ENCODE measurements at regions not wholly inside any gene's neighbourhood (a gene's known extent, or its start where the extent isn't known, plus 50 kb on each side); places are given as distances from the start of the nearest gene placed in this dataset.
A peak's percentile ranks its signal among the peaks of the same experiment; 100 is the strongest.

- TF ChIP-seq, protein P1, sequence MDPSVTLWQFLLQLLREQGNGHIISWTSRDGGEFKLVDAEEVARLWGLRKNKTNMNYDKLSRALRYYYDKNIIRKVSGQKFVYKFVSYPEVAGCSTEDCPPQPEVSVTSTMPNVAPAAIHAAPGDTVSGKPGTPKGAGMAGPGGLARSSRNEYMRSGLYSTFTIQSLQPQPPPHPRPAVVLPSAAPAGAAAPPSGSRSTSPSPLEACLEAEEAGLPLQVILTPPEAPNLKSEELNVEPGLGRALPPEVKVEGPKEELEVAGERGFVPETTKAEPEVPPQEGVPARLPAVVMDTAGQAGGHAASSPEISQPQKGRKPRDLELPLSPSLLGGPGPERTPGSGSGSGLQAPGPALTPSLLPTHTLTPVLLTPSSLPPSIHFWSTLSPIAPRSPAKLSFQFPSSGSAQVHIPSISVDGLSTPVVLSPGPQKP (IDR thresholded peaks at IDR 0.05; ENCODE audit: low read depth, low read length) = no peak
- no peak for TF ChIP-seq ETV6 (conservative IDR thresholded peaks at IDR 0.05 in 1 of 2, IDR thresholded peaks at IDR 0.05 in 1 of 2; ENCODE audit: borderline replicate concordance in 1 of 2, low read depth in 1 of 2)
- no peak for TF ChIP-seq TBL1XR1 (IDR thresholded peaks at IDR 0.05; ENCODE audit: low read depth, low read length)
- TF ChIP-seq RFX5 (IDR thresholded peaks at IDR 0.05; ENCODE audit: low read depth, low read length) = no peak
- no peak for TF ChIP-seq SIX5 (IDR thresholded peaks at IDR 0.05; ENCODE audit: low read depth, low read length, severe bottlenecking)
- no peak for TF ChIP-seq RCOR1 (conservative IDR thresholded peaks at IDR 0.05; ENCODE audit: low read depth, low read length)
- TF ChIP-seq ASH2L (IDR thresholded peaks at IDR 0.05; ENCODE audit: borderline replicate concordance, low read depth) = no peak
- TF ChIP-seq YBX1 (IDR thresholded peaks at IDR 0.05) = no peak
- no peak for TF ChIP-seq MXI1 (IDR thresholded peaks at IDR 0.05; ENCODE audit: low read depth, low read length)
- TF ChIP-seq, protein P2, sequence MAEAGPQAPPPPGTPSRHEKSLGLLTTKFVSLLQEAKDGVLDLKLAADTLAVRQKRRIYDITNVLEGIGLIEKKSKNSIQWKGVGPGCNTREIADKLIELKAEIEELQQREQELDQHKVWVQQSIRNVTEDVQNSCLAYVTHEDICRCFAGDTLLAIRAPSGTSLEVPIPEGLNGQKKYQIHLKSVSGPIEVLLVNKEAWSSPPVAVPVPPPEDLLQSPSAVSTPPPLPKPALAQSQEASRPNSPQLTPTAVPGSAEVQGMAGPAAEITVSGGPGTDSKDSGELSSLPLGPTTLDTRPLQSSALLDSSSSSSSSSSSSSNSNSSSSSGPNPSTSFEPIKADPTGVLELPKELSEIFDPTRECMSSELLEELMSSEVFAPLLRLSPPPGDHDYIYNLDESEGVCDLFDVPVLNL (IDR thresholded peaks at IDR 0.05; ENCODE audit: low read depth, low read length) = no peak
- no peak for TF ChIP-seq NFIC (IDR thresholded peaks at IDR 0.05; ENCODE audit: low read depth, low read length)
These were observed 215.5 kb downstream of the ETAA1 start (continued) for GRCh38 chr2:67612576-67613042.

GRCh38 chr2:67613227-67613626 lies 216.1 kb downstream of the ETAA1 start:
- H3K27ac ChIP-seq (ENCODE audit: control insufficient read depth, insufficient read depth) = no peak overlapping the region
- H4K20me1 ChIP-seq (ENCODE audit: control insufficient read depth, insufficient read depth) = no peaks in the 10 kb centered on the region
- in situ Hi-C loops (cut with MboI) = no loop called here
- H3K27me3 ChIP-seq (replicated peaks in 1 of 2; ENCODE audit: control insufficient read depth in 2 of 2, insufficient read depth in 2 of 2, low read length in 1 of 2) = no peaks in the 10 kb centered on the region
- H2AFZ ChIP-seq (ENCODE audit: control insufficient read depth, low read depth, low read length) = no peak overlapping the region
- ChIA-PET RAD21 (ENCODE audit: unreplicated experiment) (no interaction called here), SMC1A (ENCODE audit: uncharacterized antibody, unreplicated experiment) (no interaction called here), CTCF (interaction anchor here (0.6 kb wide), 1 partner anchor 452 kb away, joined by 3 read pairs; no protein-coding TSS in a partner anchor), POLR2A (interaction anchor here (0.7 kb wide), 1 partner anchor 24 kb away, joined by 3 read pairs; no protein-coding TSS in a partner anchor)
- H3K4me3 ChIP-seq = no peak overlapping the region
- no peaks in the 10 kb centered on the region for H3K36me3 ChIP-seq (ENCODE audit: control insufficient read depth in 2 of 2, insufficient read depth in 2 of 2, low read length in 1 of 2)
- TF ChIP-seq BHLHE40 (IDR thresholded peaks at IDR 0.05; ENCODE audit: borderline replicate concordance in 1 of 2, low read depth in 2 of 2, low read length in 1 of 2) (peak in 1 of 2 experiments; percentile 67; a peak in 2 of 4 replicates), ZBTB33 (IDR thresholded peaks at IDR 0.05) (no peak)
- TF ChIP-seq, protein P3, sequence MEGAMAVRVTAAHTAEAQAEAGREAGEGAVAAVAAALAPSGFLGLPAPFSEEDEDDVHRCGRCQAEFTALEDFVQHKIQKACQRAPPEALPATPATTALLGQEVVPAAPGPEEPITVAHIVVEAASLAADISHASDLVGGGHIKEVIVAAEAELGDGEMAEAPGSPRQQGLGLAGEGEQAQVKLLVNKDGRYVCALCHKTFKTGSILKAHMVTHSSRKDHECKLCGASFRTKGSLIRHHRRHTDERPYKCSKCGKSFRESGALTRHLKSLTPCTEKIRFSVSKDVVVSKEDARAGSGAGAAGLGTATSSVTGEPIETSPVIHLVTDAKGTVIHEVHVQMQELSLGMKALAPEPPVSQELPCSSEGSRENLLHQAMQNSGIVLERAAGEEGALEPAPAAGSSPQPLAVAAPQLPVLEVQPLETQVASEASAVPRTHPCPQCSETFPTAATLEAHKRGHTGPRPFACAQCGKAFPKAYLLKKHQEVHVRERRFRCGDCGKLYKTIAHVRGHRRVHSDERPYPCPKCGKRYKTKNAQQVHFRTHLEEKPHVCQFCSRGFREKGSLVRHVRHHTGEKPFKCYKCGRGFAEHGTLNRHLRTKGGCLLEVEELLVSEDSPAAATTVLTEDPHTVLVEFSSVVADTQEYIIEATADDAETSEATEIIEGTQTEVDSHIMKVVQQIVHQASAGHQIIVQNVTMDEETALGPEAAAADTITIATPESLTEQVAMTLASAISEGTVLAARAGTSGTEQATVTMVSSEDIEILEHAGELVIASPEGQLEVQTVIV (IDR thresholded peaks at IDR 0.05; ENCODE audit: borderline replicate concordance, partially characterized antibody) = no peak
- FAIRE-seq = no peak
- H3K9ac ChIP-seq (ENCODE audit: control insufficient read depth, insufficient read depth, low read length) = no peak overlapping the region
- no TSS peak for BruUV-seq (replicated peaks)
- DNase-seq (ENCODE audit: low read depth, low spot score) = no peak
- no peaks in the 10 kb centered on the region for H3K4me1 ChIP-seq (ENCODE audit: control insufficient read depth, insufficient read depth, low read length)
- no peaks in the 10 kb centered on the region for H3K79me2 ChIP-seq (ENCODE audit: control insufficient read depth, insufficient read depth, low read length)
- H3K9me3 ChIP-seq (replicated peaks; ENCODE audit: control insufficient read depth, insufficient read depth, low read length) = no peaks in the 10 kb centered on the region
- intact Hi-C loops (cut with micrococcal nuclease; ENCODE audit: unreplicated experiment) = no loop called here
- no peak for ATAC-seq
- WGBS (ENCODE audit: insufficient coverage, insufficient replicate concordance, low lambda C conversion rate, missing lambda C conversion rate) = 0% methylated on average over 1 of the region's 1 CpG
- no peak overlapping the region for H3K4me2 ChIP-seq (ENCODE audit: control insufficient read depth, insufficient read depth)

Measured in GM12878 (cell line).